Glomerular visceral epithelial cell (primary cell): ENCODE measurements at regions not wholly inside any gene's neighbourhood (a gene's known extent, or its start where the extent isn't known, plus 50 kb on each side); places are given as distances from the start of the nearest gene placed in this dataset.
A peak's percentile ranks its signal among the peaks of the same experiment; 100 is the strongest.

Experiments
- DNase-seq: peaks from one replicate; pipeline ENCODE4 v3.0.0-alpha.2; 2016; ENCODE audit errors: extremely low spot score

GRCh38 chr11:69393178-69393832 is 88.2 kb upstream of the LINC01488 start:
- DNase-seq = no peak

- DNase-seq = no peak
Observed at GRCh38 chr11:69393865-69394233, 87.6 kb upstream of the LINC01488 start.

- no peak for DNase-seq
Observed at GRCh38 chr11:69394234-69394868, 87.1 kb upstream of the LINC01488 start.

- DNase-seq = no peak
Observed at GRCh38 chr11:69394869-69395246, 86.6 kb upstream of the LINC01488 start.

GRCh38 chr11:69395287-69395686 is 86.2 kb upstream of the LINC01488 start:
- no peak for DNase-seq

GRCh38 chr11:69396051-69396947 is 85.2 kb upstream of the LINC01488 start:
- no peak for DNase-seq

GRCh38 chr11:69396948-69397307 is 84.5 kb upstream of the LINC01488 start:
- DNase-seq = no peak

- DNase-seq = no peak
Observed at GRCh38 chr11:69397732-69398131, 83.7 kb upstream of the LINC01488 start.

- peak; percentile 67 for DNase-seq
Observed at GRCh38 chr11:69398529-69399492, 82.7 kb upstream of the LINC01488 start.

- no peak for DNase-seq
Observed at GRCh38 chr11:69400140-69400539, 81.3 kb upstream of the LINC01488 start.

GRCh38 chr11:69400771-69401590 is 80.5 kb upstream of the LINC01488 start:
- DNase-seq = no peak

- DNase-seq = no peak
Observed at GRCh38 chr11:69401715-69402114, 79.7 kb upstream of the LINC01488 start.

GRCh38 chr11:69402251-69402887 is 79.1 kb upstream of the LINC01488 start:
- no peak for DNase-seq

GRCh38 chr11:69403556-69404215 is 77.8 kb upstream of the LINC01488 start:
- DNase-seq = no peak

GRCh38 chr11:69406060-69406459 is 75.4 kb upstream of the LINC01488 start:
- DNase-seq = no peak

GRCh38 chr11:69409812-69410645 is 71.4 kb upstream of the LINC01488 start:
- no peak for DNase-seq

GRCh38 chr11:69411257-69411924 is 70.1 kb upstream of the LINC01488 start:
- no peak for DNase-seq
